HepG2 (cell line): ENCODE measurements at regions not wholly inside any gene's neighbourhood (a gene's known extent, or its start where the extent isn't known, plus 50 kb on each side); places are given as distances from the start of the nearest gene placed in this dataset.

Experiments used
- DNMT1 ChIP-seq: sonication (generic); formaldehyde crosslinking; IDR thresholded peaks from 2 replicates; pipeline ENCODE4 v1.5.1; 2020; ENCODE audit warnings: mild to moderate bottlenecking, missing genetic modification reagents
- MIER3 ChIP-seq: IDR thresholded peaks from 2 replicates; pipeline ENCODE4 v1.6.1; 2016; ENCODE audit warnings: missing compliant biosample characterization, borderline replicate concordance
- PAX8 ChIP-seq: sonication (generic); formaldehyde crosslinking; IDR thresholded peaks from 2 replicates; pipeline ENCODE4 v1.8.0; 2022; ENCODE audit warnings: mild to moderate bottlenecking, missing genetic modification reagents, borderline replicate concordance
- TCF12 ChIP-seq, 2 experiments: fragments of 450-650 bp in 1 of 2; sonication (generic) in 1 of 2; formaldehyde crosslinking in 1 of 2; IDR thresholded peaks; 2 replicates each; pipeline versions ENCODE4 v1.6.1 to v1.8.0; 2017 to 2022; ENCODE audit warnings: antibody characterized with exemption in 1 of 2, mild to moderate bottlenecking in 1 of 2, missing genetic modification reagents in 1 of 2, moderate library complexity in 1 of 2
- ZNF136 ChIP-seq: sonication (generic); formaldehyde crosslinking; IDR thresholded peaks from 2 replicates; pipeline ENCODE4 v1.8.1; 2022; ENCODE audit warnings: low read depth, mild to moderate bottlenecking, moderate library complexity, missing genetic modification reagents
- ZNF24 ChIP-seq: fragments of 450-650 bp; IDR thresholded peaks from 2 replicates; pipeline ENCODE4 v1.6.1; 2017; ENCODE audit warnings: antibody characterized with exemption, mild to moderate bottlenecking
- ZNF274 ChIP-seq: sonication (generic); formaldehyde crosslinking; IDR thresholded peaks from 2 replicates; pipeline ENCODE4 v1.5.1; 2020; ENCODE audit warnings: mild to moderate bottlenecking, missing genetic modification reagents
- TF ChIP-seq, protein P1 (sequence below): sonication (generic); formaldehyde crosslinking; IDR thresholded peaks from 2 replicates; pipeline ENCODE4 v1.4.0; 2020; ENCODE audit warnings: missing genetic modification reagents

DNA sequence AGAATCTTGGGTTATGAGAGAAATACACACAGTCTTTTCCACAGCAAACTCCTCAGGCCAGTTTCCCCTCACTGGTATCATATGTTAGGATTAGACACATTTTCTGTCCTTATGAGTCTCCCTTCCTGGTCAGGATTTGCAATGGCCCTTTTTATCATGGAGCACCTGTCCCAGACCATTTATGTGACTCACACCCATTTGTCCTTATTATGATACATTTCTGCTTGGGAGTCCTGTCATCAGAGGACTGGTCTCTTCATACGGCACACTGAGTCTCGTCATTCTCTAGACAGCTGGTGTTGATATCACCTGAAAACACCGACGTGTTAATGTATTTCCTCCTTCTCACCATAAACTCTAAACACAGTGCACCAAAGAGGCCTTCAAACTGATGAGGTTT lies 105.0 kb upstream of the SYT6 start:
- no peak for TF ChIP-seq ZNF136 (CRISPR knock-in tag)
- TF ChIP-seq ZNF274 (CRISPR knock-in tag): no peak
- TF ChIP-seq TCF12 (IDR thresholded peaks at IDR 0.05): no peak
- no peak for TF ChIP-seq TCF12 (CRISPR knock-in tag; IDR thresholded peaks at IDR 0.05)
- no peak for TF ChIP-seq MIER3 (CRISPR knock-in tag)
- TF ChIP-seq ZNF24: no peak
- no peak for TF ChIP-seq PAX8 (CRISPR knock-in tag)
- TF ChIP-seq, protein P1, sequence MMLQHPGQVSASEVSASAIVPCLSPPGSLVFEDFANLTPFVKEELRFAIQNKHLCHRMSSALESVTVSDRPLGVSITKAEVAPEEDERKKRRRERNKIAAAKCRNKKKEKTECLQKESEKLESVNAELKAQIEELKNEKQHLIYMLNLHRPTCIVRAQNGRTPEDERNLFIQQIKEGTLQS: no peak
- TF ChIP-seq DNMT1: no peak
